ENCODE measurements at regions not wholly inside any gene's neighbourhood (a gene's known extent, or its start where the extent isn't known, plus 50 kb on each side); places are given as distances from the start of the nearest gene placed in this dataset.

DNA sequence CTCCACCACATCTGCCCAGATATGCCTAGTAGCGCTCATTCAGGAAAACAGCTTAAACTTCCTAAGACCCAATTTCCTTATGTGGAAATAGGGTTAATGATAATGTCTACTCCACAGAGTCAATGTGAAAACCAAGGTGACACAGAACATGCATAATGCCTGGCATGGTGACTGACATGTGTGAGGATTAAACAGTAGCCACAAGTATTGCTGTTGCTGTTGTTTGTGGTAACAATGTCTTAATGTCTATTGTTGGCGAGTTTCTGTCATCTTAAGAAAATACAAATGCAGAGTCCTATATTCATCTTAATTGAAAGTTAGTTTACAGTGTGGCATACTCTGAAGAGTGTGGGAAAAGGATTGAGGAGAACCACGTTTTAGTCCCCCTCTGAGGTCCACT is 75.6 kb upstream of the NGF start:
- no peak overlapping the region for H3K9ac ChIP-seq
- H3F3A ChIP-seq (replicated peaks; ENCODE audit: insufficient read depth), result no peaks in the 10 kb centered on the region
- H3K79me2 ChIP-seq (ENCODE audit: insufficient read depth), result no peaks in the 10 kb centered on the region
- TF ChIP-seq SIN3A (IDR thresholded peaks at IDR 0.05; ENCODE audit: borderline replicate concordance, low read depth, low read length) (no peak), MEF2A (IDR thresholded peaks at IDR 0.05; ENCODE audit: borderline replicate concordance, low read depth) (no peak), RCOR1 (IDR thresholded peaks at IDR 0.05; ENCODE audit: low read length) (no peak), FOXJ3 (CRISPR knock-in tag; IDR thresholded peaks at IDR 0.05) (no peak), TCF12 (IDR thresholded peaks at IDR 0.05) (no peak), NFIC (IDR thresholded peaks at IDR 0.05; ENCODE audit: borderline replicate concordance) (no peak)
- TF ChIP-seq, protein P1, sequence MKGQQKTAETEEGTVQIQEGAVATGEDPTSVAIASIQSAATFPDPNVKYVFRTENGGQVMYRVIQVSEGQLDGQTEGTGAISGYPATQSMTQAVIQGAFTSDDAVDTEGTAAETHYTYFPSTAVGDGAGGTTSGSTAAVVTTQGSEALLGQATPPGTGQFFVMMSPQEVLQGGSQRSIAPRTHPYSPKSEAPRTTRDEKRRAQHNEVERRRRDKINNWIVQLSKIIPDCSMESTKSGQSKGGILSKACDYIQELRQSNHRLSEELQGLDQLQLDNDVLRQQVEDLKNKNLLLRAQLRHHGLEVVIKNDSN (IDR thresholded peaks at IDR 0.05; ENCODE audit: borderline replicate concordance, low read depth), result no peak
- TF ChIP-seq, protein P2, sequence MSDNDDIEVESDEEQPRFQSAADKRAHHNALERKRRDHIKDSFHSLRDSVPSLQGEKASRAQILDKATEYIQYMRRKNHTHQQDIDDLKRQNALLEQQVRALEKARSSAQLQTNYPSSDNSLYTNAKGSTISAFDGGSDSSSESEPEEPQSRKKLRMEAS (IDR thresholded peaks at IDR 0.05; ENCODE audit: low read depth), result no peak
- TF ChIP-seq, protein P3, sequence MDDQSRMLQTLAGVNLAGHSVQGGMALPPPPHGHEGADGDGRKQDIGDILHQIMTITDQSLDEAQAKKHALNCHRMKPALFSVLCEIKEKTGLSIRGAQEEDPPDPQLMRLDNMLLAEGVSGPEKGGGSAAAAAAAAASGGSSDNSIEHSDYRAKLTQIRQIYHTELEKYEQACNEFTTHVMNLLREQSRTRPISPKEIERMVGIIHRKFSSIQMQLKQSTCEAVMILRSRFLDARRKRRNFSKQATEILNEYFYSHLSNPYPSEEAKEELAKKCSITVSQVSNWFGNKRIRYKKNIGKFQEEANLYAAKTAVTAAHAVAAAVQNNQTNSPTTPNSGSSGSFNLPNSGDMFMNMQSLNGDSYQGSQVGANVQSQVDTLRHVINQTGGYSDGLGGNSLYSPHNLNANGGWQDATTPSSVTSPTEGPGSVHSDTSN (IDR thresholded peaks at IDR 0.05), result no peak
- no peak overlapping the region for H2AFZ ChIP-seq (ENCODE audit: low read depth)
- WGBS (ENCODE audit: low lambda C conversion rate), result 87% methylated on average over 3 of the region's 3 CpGs
- H4K20me1 ChIP-seq (ENCODE audit: insufficient read depth), result no peaks in the 10 kb centered on the region
- no peaks in the 10 kb centered on the region for H3K27me3 ChIP-seq (ENCODE audit: insufficient read depth)
- H3K36me3 ChIP-seq (replicated peaks in 1 of 2; ENCODE audit: control insufficient read depth in 1 of 2, insufficient read depth in 2 of 2, low read length in 1 of 2), result no peaks in the 10 kb centered on the region
- no peak overlapping the region for H3K4me2 ChIP-seq
- no peak overlapping the region for H3K4me3 ChIP-seq (ENCODE audit: low read depth in 2 of 2, low read length in 1 of 2)
- H3K9me3 ChIP-seq, result 0 out of 2 replicates have a peak, but pooled peaks cover 6% of the 10 kb centered on the region
- H3K9me2 ChIP-seq, result no peaks in the 10 kb centered on the region
- no peak overlapping the region for H3K27ac ChIP-seq (ENCODE audit: low read depth in 2 of 2, low read length in 1 of 2)
- no peaks in the 10 kb centered on the region for H3K4me1 ChIP-seq (ENCODE audit: control insufficient read depth in 1 of 2, insufficient read depth in 2 of 2, low read depth in 1 of 2, low read length in 1 of 2)
- ChIA-PET POLR2A (interaction anchor here (0.8 kb wide), 1 partner anchor 14 kb away, joined by 3 read pairs; no protein-coding TSS in a partner anchor), CTCF (interaction anchor here (0.8 kb wide), 1 partner anchor 32 kb away, joined by 3 read pairs; no protein-coding TSS in a partner anchor)
- DNase-seq, result no peak

DNA sequence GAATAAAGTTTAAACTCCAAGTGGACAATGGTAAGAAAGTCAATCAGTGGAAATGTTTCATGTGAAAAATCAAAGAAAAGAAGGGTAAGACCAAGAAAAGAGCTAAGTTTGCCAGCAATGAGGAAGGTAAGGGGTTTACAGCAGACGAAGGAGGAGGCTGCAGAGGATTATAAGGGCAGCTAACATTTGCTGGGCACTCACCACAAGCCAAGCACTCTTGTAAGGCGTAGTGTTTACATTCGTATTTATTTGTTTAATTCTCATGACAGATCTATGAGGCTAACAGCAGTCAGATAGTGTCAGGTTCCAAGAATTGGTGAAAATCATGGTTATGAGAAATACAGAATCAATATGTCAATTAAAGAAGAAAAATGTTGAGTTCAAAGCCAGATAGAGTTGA is 75.2 kb upstream of the NGF start:
- Histone ChIP-seq H3F3A (replicated peaks; ENCODE audit: insufficient read depth) (no peaks in the 10 kb centered on the region), H3K4me3 (ENCODE audit: low read depth in 2 of 2, low read length in 1 of 2) (no peak overlapping the region), H3K4me1 (ENCODE audit: control insufficient read depth in 1 of 2, insufficient read depth in 2 of 2, low read depth in 1 of 2, low read length in 1 of 2) (no peaks in the 10 kb centered on the region), H3K27me3 (ENCODE audit: insufficient read depth) (no peaks in the 10 kb centered on the region), H3K4me2 (no peak overlapping the region), H3K9ac (no peak overlapping the region), H4K20me1 (ENCODE audit: insufficient read depth) (no peaks in the 10 kb centered on the region), H3K9me2 (no peaks in the 10 kb centered on the region), H3K79me2 (ENCODE audit: insufficient read depth) (no peaks in the 10 kb centered on the region), H3K27ac (ENCODE audit: low read depth in 2 of 2, low read length in 1 of 2) (no peak overlapping the region), H2AFZ (ENCODE audit: low read depth) (no peak overlapping the region), H3K36me3 (replicated peaks in 1 of 2; ENCODE audit: control insufficient read depth in 1 of 2, insufficient read depth in 2 of 2, low read length in 1 of 2) (no peaks in the 10 kb centered on the region), H3K9me3 (0 out of 2 replicates have a peak, but pooled peaks cover 6% of the 10 kb centered on the region)
- WGBS (ENCODE audit: low lambda C conversion rate), result 77% methylated on average over 3 of the region's 3 CpGs
- ChIA-PET CTCF (interaction anchor here (0.8 kb wide), 1 partner anchor 32 kb away, joined by 3 read pairs; no protein-coding TSS in a partner anchor), POLR2A (no interaction called here)
- no peak for DNase-seq
- TF ChIP-seq FOXM1 (IDR thresholded peaks at IDR 0.05; ENCODE audit: low read depth) (no peak), SMC3 (IDR thresholded peaks at IDR 0.05; ENCODE audit: low read depth, low read length) (no peak), GATA2 (CRISPR knock-in tag; IDR thresholded peaks at IDR 0.05) (no peak), CHD2 (IDR thresholded peaks at IDR 0.05; ENCODE audit: low read length, partially characterized antibody) (no peak), MXI1 (IDR thresholded peaks at IDR 0.05; ENCODE audit: low read depth, low read length) (no peak), EZH2phosphoT487 (IDR thresholded peaks at IDR 0.05; ENCODE audit: borderline replicate concordance, low read depth) (no peak), RFX5 (IDR thresholded peaks at IDR 0.05; ENCODE audit: low read length) (no peak)
- TF ChIP-seq, protein P2 (IDR thresholded peaks at IDR 0.05; ENCODE audit: low read depth), result no peak
- TF ChIP-seq, protein P4, sequence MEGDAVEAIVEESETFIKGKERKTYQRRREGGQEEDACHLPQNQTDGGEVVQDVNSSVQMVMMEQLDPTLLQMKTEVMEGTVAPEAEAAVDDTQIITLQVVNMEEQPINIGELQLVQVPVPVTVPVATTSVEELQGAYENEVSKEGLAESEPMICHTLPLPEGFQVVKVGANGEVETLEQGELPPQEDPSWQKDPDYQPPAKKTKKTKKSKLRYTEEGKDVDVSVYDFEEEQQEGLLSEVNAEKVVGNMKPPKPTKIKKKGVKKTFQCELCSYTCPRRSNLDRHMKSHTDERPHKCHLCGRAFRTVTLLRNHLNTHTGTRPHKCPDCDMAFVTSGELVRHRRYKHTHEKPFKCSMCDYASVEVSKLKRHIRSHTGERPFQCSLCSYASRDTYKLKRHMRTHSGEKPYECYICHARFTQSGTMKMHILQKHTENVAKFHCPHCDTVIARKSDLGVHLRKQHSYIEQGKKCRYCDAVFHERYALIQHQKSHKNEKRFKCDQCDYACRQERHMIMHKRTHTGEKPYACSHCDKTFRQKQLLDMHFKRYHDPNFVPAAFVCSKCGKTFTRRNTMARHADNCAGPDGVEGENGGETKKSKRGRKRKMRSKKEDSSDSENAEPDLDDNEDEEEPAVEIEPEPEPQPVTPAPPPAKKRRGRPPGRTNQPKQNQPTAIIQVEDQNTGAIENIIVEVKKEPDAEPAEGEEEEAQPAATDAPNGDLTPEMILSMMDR (IDR thresholded peaks at IDR 0.05), result no peak
- TF ChIP-seq, protein P3 (IDR thresholded peaks at IDR 0.05), result no peak
- TF ChIP-seq, protein P5, sequence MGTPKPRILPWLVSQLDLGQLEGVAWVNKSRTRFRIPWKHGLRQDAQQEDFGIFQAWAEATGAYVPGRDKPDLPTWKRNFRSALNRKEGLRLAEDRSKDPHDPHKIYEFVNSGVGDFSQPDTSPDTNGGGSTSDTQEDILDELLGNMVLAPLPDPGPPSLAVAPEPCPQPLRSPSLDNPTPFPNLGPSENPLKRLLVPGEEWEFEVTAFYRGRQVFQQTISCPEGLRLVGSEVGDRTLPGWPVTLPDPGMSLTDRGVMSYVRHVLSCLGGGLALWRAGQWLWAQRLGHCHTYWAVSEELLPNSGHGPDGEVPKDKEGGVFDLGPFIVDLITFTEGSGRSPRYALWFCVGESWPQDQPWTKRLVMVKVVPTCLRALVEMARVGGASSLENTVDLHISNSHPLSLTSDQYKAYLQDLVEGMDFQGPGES (IDR thresholded peaks at IDR 0.05; ENCODE audit: low read depth, low read length), result no peak
- TF ChIP-seq, protein P6, sequence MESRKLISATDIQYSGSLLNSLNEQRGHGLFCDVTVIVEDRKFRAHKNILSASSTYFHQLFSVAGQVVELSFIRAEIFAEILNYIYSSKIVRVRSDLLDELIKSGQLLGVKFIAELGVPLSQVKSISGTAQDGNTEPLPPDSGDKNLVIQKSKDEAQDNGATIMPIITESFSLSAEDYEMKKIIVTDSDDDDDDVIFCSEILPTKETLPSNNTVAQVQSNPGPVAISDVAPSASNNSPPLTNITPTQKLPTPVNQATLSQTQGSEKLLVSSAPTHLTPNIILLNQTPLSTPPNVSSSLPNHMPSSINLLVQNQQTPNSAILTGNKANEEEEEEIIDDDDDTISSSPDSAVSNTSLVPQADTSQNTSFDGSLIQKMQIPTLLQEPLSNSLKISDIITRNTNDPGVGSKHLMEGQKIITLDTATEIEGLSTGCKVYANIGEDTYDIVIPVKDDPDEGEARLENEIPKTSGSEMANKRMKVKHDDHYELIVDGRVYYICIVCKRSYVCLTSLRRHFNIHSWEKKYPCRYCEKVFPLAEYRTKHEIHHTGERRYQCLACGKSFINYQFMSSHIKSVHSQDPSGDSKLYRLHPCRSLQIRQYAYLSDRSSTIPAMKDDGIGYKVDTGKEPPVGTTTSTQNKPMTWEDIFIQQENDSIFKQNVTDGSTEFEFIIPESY (IDR thresholded peaks at IDR 0.05; ENCODE audit: borderline replicate concordance, low read depth), result no peak
